GM18511 (cell line): ENCODE measurements at regions not wholly inside any gene's neighbourhood (a gene's known extent, or its start where the extent isn't known, plus 50 kb on each side); places are given as distances from the start of the nearest gene placed in this dataset.
"Not testable (repeated sequence)": the region's sequence is repeated elsewhere in the genome, so short reads cannot be mapped to it uniquely, and the experiment has no call there.

Experiments used
- ATAC-seq: cut with Tn5 transposase; IDR thresholded peaks from one replicate; pipeline ENCODE4 v1.9.1; 2021; ENCODE audit warnings: mild to moderate bottlenecking, moderate library complexity; ENCODE audit not compliant: unreplicated experiment

DNA sequence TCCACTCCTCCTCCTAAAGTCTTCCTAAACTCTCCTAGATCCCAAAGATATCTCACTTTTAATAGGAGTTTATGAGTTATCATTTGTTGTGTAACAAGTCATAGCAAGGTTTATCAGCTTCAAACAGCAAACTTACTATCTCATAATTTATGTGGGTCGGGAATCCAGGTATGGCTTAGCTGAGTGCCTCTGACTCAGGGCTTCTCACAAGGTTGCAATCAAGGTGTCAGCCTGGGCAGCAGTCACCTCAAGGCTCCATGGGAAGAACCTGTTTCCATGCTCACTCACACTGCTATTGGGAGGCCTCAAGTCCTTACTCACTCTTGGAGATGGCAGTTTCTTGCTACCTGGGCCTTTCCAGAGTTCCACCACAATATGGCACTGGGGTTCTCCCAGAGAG is 889.8 kb downstream of the MCTP2 start:
- no peak for ATAC-seq

DNA sequence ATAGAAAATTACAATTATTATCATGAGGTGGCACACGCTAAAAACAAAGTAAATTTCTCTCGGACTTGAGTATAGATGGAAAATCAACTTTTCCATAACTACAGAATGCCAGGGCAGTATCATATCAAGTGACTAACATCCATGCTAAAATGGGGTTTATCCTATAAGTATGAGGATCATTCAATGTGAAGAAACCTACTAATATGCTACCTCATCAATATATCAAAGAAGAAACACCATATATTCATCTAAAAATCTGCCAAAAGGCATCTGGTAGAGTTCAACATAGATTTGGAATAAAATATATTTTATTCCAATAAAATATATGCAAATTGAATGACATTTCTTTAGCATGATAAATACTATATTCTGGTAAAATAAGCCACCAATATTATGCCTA is 894.4 kb downstream of the MCTP2 start:
- ATAC-seq, result no peak

DNA sequence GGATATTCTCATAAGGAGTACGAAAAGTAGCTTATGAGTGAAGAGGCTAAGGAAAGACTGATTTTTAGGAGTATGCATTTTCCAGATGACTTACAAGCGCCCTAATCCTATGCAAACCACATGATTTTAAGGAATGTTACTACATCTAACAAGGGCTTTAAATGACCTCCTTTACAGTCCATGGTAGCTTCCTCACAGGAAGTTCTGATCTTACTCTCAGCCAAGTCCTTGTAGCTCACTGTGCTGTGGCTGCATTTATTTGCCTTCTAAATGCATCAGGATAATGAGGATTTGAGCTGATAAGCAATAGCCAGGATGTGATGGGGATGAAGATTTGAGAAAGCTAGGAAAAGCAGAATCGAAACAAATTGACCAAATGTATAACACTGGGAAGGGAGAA is 896.0 kb downstream of the MCTP2 start:
- no peak for ATAC-seq

DNA sequence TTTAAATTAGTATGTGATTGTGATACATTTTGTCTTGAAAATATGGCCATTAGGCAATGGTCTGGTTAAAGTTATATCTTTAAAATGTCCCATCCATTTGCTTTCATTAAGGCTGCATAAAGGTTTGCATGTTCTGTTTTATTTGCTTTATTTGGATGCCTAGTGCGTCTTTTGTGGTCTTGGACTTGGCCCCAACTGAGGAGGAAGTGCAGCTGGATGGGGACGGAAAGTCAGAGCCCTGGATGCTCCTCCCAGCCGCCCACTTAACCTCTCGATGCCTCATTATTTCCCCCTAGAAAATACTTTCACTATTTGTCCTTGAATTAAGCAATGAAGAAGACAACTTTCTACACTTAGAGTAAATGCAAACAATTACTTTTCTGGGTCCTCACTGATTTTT is 898.2 kb downstream of the MCTP2 start:
- ATAC-seq, result no peak

DNA sequence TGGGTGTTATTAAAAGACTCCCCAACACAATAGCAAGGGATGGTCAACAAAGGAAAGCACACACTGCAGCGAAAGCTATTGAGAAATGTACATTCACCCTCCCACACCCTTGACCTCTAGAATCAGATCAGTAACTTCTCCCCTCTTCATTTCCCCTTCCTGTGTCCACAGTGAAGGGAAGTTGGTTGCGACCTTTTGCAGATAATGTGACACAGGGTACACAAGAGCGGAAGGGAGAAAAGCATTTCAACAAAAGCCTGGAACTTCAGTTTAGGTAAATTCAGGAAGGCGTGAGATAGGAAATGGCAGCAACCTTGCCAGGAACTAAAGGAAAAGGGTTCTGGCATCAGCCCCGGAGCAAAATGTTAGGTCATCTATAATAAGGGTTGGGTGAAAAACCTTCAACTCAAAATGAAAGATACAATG is 899.8 kb downstream of the MCTP2 start:
- no peak for ATAC-seq

DNA sequence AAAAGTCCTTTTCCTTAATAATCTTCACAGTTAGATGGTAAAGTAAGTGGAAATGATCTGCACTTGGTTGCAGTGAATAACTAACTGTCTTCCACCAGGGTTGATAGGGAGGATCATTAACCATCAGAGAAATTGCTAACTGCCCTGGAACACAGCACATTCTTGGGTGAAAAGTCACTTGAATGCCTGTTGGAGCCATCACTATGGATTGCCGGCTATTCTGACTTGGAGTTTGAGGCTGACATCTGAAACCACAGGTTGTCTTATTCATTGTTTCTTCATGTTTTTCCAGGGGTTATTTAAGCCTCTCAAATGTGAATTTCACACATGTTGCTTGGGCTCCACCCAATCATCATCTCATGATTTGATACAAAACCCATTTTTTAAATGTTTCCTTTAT is 901.4 kb downstream of the MCTP2 start:
- ATAC-seq, result no peak

DNA sequence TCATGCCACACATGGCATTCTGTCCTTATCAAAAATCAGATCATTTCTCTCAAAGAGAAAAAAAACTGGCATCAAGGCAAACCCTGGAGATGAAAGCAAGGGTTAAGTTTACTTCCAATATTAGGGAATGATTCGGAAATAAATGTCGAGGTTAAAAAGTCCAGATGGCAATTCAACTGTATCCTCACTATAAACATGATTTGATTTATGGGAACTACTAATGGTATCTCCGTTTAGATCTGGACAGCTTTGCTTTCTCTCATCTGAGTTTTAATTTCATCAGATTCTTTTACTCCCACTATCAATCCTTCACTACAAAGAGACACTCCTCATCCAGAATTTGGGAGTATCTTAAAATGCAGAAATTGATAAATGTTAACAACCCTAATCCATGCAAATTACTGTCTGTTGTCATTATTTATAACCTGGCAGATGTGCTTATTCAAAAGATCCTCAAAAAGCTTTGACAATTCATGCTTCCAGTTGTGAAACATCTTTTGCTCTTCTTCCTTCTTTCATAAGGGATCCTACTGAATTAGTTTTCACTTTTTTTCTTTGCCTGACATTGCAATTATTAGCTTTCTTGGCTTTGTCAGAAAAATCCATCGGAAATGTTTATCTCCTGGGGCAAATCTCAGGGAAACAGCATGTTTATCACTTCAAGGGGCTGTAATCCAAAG is 903.2 kb downstream of the MCTP2 start:
- no peak for ATAC-seq

DNA sequence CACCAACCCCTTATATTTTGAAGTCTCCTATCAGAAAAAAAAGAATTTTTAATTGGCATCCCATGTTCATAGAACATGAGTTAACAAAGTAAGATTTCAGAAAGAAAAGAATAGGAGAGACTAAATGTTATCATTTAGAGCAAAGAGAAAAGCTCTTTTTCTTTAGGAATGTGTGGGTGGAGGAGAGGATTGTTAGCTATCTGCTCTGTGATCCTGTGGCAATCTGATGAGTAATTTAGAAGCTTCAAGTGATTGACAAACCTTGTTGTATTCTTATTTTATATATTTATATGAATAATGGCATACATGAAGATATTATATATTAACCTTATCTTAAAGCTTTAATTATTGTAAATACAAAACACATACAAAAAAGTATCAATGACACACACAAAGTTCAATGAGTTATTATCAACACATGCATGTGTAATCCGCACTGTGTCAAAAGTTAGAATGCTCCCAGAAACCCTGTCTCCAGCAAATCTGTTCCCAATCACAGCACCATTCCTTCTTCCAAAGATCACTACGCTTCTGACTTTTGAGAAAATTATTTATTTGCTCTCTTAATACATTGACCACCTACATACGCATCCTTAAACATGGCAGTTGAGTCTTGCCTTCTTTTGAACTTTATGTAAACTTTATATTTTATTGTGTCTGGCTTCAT is 907.4 kb downstream of the MCTP2 start:
- ATAC-seq, result no peak

DNA sequence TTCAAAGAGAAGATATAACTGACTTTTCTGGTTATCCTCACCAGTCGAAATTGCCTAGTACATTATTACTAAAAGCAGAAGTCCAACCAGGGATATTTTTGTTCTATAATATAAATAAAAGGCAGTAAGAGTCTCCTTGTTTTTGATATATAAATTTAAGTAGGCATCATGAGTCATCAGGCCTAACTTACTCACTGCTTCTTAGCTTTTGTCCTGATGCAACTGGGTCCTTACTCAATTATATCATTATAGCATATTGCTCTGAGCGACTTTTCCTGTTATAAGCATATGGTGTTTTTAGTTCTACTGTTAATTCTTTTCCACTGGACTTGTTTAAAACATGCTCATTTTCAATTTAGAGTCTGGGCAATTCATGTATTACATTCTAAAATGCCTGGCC is 910.1 kb downstream of the MCTP2 start:
- ATAC-seq, result no peak

DNA sequence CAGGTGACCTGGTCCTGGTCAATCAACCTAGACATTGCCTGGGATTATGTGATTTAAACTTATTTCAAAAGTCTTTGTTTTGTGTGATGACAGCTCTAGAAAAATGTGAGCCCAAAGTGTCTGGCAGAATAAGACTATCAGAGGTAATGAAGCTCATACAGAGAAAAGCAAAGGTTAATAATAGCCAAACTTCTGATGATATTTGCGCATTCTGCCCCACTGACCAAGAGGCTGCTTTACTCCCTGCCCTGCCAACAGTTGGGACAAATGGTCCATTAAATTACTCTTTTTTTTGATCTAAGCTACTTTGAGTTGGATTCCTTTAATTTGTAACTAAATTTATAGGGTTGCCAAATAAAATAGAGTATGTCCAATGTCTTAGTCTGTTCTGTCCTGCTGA is 911.2 kb downstream of the MCTP2 start:
- no peak for ATAC-seq

DNA sequence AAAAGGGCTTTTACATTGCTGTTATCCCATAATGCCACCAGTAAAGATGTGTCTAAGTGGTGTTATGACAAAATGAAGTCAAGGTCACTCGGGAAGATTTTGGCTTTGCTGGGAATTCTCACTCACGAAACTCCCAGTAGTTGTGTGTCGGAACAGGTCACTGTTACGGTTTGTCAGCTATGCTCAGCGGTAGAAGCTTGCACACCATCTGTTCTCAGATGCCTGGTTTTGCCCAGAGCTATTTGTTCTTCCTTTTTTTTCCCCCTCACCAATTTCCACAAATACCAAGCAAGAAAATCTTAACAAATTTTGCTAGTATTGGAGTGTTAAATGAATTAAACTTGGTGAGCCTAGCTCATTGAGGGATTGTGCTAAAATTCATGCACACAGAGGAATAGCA is 915.1 kb downstream of the MCTP2 start:
- no peak for ATAC-seq

DNA sequence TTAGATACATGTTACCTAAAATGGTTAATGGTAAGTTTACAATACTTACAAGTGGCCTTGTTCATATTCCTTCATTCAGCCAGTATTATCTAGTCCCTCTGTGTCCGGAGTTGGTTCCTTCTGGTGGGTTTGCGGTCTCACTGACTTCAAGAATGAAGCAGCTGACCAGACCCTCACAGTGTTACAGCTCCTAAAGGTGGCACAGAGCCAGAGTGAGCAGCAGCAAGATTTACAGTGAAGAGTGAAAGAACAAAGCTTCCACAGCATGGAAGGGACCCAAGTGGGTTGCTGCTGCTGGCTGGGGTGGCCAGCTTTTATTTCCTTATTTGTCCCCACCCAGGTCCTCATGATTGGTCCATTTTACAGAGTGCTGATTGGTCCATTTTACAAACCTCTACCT is 916.8 kb downstream of the MCTP2 start:
- ATAC-seq, result no peak

DNA sequence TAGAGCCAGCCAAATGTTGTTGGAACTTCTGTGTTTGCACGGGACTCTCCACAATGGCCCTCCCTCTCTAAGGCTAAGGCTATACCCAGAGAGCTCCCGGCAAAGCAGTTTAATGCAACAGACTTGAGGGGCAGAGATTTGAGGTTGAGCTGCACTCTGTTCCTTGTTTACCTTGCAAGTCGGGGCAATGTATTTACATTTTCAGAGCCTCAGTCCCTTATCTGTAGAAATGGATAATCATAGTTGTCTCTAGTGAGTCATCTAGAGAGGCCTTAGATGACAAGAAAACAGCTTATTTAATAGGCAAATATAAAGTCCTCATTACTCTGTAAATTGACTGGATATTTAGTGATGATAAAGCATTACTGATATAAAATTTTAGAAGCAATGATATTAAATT is 917.7 kb downstream of the MCTP2 start:
- ATAC-seq, result no peak

DNA sequence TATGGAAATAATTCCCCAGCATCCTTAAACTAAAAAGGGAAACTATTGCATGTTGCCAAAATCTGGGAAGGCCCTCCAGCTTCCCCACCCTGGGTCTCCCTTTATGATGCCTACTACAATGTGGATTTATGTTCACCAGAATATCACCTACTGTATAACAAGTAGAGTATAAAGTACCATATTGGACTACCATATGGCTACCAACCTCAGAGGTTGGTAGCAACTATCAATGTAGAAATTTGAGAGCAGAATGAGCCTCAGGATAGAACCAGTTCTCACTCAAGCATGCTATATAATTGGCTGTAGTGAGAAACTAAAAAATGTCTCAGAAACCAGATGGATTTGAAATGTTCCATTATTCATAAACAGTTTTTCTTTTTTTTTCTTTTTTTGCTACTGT is 918.4 kb downstream of the MCTP2 start:
- ATAC-seq, result no peak

DNA sequence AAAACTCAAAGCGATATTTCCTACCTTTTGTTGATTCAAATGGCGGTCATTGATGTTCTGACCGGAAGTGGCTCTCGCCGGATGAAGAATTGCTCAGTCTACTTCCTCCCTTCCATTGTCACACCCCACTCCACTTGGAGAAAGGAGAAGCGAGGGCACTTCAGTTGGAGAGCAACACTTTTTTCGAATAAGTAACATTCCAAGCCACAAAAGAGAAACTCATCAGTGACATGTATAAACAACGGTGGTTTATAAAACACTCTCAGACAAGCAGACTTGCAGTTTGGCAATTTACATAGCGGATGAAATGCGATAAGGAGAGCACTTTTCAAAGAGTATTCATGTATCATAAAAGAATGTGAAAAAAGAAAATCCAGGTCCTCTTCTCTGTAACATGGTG is 919.1 kb downstream of the MCTP2 start:
- ATAC-seq, result no peak

DNA sequence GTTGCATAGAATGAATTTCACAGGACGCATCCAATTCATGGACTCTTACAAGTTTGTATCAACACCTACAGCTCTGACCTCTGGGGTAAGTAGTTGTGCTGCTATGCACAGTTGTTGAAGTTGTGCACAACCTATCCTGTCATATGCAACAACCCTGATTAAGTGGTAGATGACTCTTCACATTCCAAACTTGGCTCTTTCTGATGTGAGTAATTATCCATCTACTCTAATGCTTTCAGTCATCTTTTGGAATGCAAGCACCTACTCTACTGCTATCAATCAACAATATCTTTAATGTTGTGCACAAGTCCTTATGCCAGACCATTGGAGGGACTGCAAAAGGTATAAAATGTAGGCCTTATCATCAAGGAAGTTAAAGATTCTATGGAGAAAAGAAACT is 921.4 kb downstream of the MCTP2 start:
- ATAC-seq, result no peak

DNA sequence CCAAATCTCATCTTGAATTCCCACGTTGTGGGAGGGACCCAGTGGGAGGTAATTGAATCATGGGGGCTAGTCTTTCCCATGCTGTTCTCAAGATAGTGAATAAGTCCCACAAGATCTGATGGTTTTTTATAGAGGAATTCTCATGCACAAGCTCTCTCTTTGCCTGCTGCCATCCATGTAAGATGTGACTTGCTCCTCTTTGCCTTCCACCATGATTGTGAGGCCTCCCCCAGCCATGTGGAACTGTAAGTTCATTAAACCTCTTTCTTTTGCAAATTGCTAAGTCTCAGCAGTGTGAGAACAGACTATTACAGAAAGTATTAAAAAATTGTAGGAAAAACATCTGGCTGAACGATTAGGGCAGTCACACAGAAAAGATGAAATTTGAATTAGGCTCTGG is 921.8 kb downstream of the MCTP2 start:
- ATAC-seq, result not testable (repeated sequence)

DNA sequence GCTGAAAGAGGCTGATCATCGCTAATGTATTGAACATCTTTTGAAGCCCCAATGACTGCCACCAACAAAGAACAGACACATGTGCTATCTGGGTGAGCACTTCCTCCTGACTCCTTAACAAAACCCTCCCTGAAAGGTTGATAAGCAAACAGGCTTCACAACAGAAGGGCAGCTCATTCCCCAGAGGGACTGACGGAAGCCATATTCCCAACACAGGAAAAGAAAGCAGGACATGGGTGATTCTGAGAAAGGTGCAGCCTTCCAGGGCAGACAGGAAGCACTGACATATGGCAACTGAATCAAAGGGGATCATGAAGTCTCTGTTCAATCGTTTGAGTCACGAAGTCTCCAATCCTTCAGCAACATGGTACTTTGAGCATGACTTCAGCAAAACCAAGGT is 929.0 kb downstream of the MCTP2 start:
- no peak for ATAC-seq

DNA sequence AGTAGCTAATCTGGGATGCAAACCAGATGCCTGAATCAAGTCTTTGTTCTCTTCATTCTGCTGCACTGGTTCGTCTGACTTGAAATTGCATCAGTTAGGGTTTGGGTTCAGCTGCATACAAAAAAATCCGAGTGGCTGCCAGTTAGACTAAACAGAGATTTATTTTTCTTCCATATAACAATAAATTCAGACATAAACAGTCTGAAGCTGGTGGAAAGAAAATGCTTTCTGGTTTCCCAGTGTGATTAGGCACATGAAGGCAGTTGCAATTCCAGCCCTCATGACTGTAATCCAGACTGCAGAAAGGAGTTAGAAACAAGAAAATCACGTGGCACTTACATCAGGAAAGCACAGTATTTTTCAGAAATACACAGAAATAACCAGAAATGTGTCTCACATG is 930.7 kb downstream of the MCTP2 start:
- ATAC-seq, result no peak

DNA sequence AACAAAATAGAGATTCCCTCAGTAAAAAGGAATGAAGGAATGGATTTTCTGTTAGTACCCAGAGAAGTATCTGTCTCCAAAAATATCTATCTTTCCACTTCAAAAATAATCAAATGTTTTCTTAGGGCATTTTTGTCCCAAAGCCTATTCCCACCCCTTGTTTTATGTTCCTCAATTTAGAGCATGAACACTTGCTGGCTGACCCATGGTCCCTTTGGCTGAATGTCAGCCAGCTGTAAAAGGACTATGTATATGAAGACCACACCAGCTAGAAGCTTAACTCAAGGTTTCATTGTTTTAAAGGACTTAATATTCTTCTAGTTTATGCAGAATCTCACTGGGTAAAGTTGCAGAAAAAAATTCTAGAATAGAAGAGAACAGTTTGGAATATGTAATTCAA is 931.2 kb downstream of the MCTP2 start:
- ATAC-seq, result no peak

DNA sequence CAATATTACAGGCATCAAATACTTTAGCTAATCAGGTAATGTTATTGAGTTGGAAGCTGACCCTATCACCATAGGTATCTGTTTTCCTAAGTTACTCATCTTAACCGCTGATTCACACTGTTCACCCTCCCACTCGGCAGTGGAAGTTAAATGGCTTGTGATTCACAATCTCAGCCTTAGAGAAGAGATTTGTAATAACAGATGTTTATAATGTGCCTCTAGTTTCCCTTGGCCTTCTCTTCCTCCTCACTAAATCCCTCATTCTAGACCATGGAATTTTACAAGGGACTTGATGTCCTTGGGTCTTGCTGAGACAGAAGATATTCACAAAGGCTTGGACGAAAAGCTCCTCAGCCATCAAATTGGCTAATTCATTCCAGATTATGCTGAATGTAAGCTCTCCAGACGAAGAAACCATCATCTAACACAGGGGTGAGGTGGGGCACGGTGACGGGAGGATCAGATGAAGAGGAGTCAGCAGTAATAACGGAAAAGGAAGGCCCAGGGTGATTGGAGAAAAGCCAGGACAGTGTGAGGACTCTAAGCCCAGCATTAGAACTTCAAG is 931.7 kb downstream of the MCTP2 start:
- ATAC-seq, result no peak

DNA sequence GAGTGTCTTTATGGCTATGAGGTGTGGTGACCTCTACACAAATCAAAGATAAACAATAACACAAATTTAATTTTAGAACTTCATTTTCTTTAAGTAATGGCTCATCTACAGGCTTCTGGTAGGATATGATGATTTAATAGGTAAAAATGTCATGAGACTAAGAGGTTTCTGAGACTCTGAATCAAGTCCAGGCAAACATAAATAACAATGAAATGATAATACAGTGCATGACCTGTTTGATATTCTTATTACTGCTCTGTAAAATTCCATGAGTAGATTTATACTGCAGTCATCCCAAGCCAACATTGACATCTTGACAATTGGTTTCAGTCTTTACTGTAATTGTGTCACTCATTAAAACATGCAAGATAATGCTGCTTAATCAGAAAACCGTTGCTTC is 936.8 kb downstream of the MCTP2 start:
- ATAC-seq, result no peak
